ENCODE measurements at regions not wholly inside any gene's neighbourhood (a gene's known extent, or its start where the extent isn't known, plus 50 kb on each side); places are given as distances from the start of the nearest gene placed in this dataset.

- no peak for DNase-seq
- H3K27ac ChIP-seq (ENCODE audit: low read length): no peak overlapping the region
- H3K9ac ChIP-seq (ENCODE audit: low read length): no peak overlapping the region
- H3K4me1 ChIP-seq (ENCODE audit: low read length): no peaks in the 10 kb centered on the region
- TF ChIP-seq EZH2 (optimal IDR thresholded peaks at IDR 0.05; ENCODE audit: low read depth, low read length) (no peak), EZH2phosphoT487 (IDR thresholded peaks at IDR 0.05; ENCODE audit: low read length) (no peak)
- TF ChIP-seq, protein P1, sequence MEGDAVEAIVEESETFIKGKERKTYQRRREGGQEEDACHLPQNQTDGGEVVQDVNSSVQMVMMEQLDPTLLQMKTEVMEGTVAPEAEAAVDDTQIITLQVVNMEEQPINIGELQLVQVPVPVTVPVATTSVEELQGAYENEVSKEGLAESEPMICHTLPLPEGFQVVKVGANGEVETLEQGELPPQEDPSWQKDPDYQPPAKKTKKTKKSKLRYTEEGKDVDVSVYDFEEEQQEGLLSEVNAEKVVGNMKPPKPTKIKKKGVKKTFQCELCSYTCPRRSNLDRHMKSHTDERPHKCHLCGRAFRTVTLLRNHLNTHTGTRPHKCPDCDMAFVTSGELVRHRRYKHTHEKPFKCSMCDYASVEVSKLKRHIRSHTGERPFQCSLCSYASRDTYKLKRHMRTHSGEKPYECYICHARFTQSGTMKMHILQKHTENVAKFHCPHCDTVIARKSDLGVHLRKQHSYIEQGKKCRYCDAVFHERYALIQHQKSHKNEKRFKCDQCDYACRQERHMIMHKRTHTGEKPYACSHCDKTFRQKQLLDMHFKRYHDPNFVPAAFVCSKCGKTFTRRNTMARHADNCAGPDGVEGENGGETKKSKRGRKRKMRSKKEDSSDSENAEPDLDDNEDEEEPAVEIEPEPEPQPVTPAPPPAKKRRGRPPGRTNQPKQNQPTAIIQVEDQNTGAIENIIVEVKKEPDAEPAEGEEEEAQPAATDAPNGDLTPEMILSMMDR (IDR thresholded peaks at IDR 0.05; ENCODE audit: low read length): no peak
- no peaks in the 10 kb centered on the region for H3K36me3 ChIP-seq (replicated peaks; ENCODE audit: insufficient read depth, low read length)
- no peak overlapping the region for H3K4me3 ChIP-seq (ENCODE audit: low read length)
- no peaks in the 10 kb centered on the region for H3K79me2 ChIP-seq (ENCODE audit: low read length)
- no peak overlapping the region for H2AFZ ChIP-seq (ENCODE audit: low read length)
- H4K20me1 ChIP-seq (ENCODE audit: insufficient read depth, low read length): no peaks in the 10 kb centered on the region
- no peak overlapping the region for H3K4me2 ChIP-seq (ENCODE audit: low read depth, low read length)
- H3K27me3 ChIP-seq (replicated peaks; ENCODE audit: insufficient read depth, low read length): no peaks in the 10 kb centered on the region
- no peaks in the 10 kb centered on the region for H3F3A ChIP-seq (ENCODE audit: insufficient read depth, low read length)
- H3K9me2 ChIP-seq (replicated peaks; ENCODE audit: insufficient read depth, low read length): no peaks in the 10 kb centered on the region
- no peaks in the 10 kb centered on the region for H3K9me3 ChIP-seq (replicated peaks; ENCODE audit: insufficient read depth, low read length)
Measured at GRCh38 chr2:180261976-180262375, 254.9 kb upstream of the CWC22 start.

DNA sequence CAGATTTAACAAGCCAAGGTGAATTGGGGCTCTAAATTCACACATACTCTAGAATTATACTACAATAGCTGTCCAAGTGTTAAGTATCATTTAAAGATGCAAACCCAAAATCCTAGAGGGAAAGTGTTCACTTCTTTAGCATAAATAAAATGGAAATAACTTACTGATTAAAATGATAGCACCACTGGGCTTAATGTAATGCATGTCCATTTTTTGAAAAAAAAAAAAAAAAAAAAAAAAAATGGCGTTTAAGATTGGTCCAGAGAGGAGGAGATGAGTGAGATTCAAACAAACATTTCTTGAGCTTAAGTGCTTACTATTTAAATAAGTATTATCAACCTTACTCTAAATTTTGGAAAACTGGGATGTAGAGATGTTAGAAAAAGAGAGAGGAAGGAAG, 251.5 kb upstream of the CWC22 start:
- no peak overlapping the region for H3K9ac ChIP-seq (ENCODE audit: low read length)
- no peaks in the 10 kb centered on the region for H3K9me2 ChIP-seq (replicated peaks; ENCODE audit: insufficient read depth, low read length)
- H4K20me1 ChIP-seq (ENCODE audit: insufficient read depth, low read length): no peaks in the 10 kb centered on the region
- no peak overlapping the region for H3K4me3 ChIP-seq (ENCODE audit: low read length)
- H2AFZ ChIP-seq (ENCODE audit: low read length): no peak overlapping the region
- no peaks in the 10 kb centered on the region for H3K4me1 ChIP-seq (ENCODE audit: low read length)
- H3K27ac ChIP-seq (ENCODE audit: low read length): no peak overlapping the region
- no peak overlapping the region for H3K4me2 ChIP-seq (ENCODE audit: low read depth, low read length)
- H3F3A ChIP-seq (ENCODE audit: insufficient read depth, low read length): no peaks in the 10 kb centered on the region
- DNase-seq: no peak
- H3K9me3 ChIP-seq (replicated peaks; ENCODE audit: insufficient read depth, low read length): no peaks in the 10 kb centered on the region
- no peaks in the 10 kb centered on the region for H3K79me2 ChIP-seq (ENCODE audit: low read length)
- H3K36me3 ChIP-seq (replicated peaks; ENCODE audit: insufficient read depth, low read length): no peaks in the 10 kb centered on the region
- no peaks in the 10 kb centered on the region for H3K27me3 ChIP-seq (replicated peaks; ENCODE audit: insufficient read depth, low read length)
- TF ChIP-seq EZH2 (optimal IDR thresholded peaks at IDR 0.05; ENCODE audit: low read depth, low read length): no peak
- no peak for TF ChIP-seq EZH2phosphoT487 (IDR thresholded peaks at IDR 0.05; ENCODE audit: low read length)
- TF ChIP-seq, protein P1 (IDR thresholded peaks at IDR 0.05; ENCODE audit: low read length): no peak

GRCh38 chr2:180258041-180258537, 251.0 kb upstream of the CWC22 start:
- Histone ChIP-seq H3K27me3 (replicated peaks; ENCODE audit: insufficient read depth, low read length) (no peaks in the 10 kb centered on the region), H3K4me2 (ENCODE audit: low read depth, low read length) (no peak overlapping the region), H3K4me1 (ENCODE audit: low read length) (no peaks in the 10 kb centered on the region), H3K9me3 (replicated peaks; ENCODE audit: insufficient read depth, low read length) (no peaks in the 10 kb centered on the region), H3F3A (ENCODE audit: insufficient read depth, low read length) (no peaks in the 10 kb centered on the region), H3K9ac (ENCODE audit: low read length) (no peak overlapping the region), H3K27ac (ENCODE audit: low read length) (no peak overlapping the region), H3K9me2 (replicated peaks; ENCODE audit: insufficient read depth, low read length) (no peaks in the 10 kb centered on the region), H4K20me1 (ENCODE audit: insufficient read depth, low read length) (no peaks in the 10 kb centered on the region), H3K4me3 (ENCODE audit: low read length) (no peak overlapping the region), H3K36me3 (replicated peaks; ENCODE audit: insufficient read depth, low read length) (no peaks in the 10 kb centered on the region), H3K79me2 (ENCODE audit: low read length) (no peaks in the 10 kb centered on the region), H2AFZ (ENCODE audit: low read length) (no peak overlapping the region)
- DNase-seq: no peak
- no peak for TF ChIP-seq EZH2 (optimal IDR thresholded peaks at IDR 0.05; ENCODE audit: low read depth, low read length)
- TF ChIP-seq EZH2phosphoT487 (IDR thresholded peaks at IDR 0.05; ENCODE audit: low read length): no peak
- TF ChIP-seq, protein P1 (IDR thresholded peaks at IDR 0.05; ENCODE audit: low read length): no peak
